Left ventricle myocardium inferior (tissue), 1 donor: ENCODE measurements at regions not wholly inside any gene's neighbourhood (a gene's known extent, or its start where the extent isn't known, plus 50 kb on each side); places are given as distances from the start of the nearest gene placed in this dataset.

ENCODE experiments used
- DNase-seq: peaks from one replicate; pipeline ENCODE4 v3.0.0-alpha.2; 2020
- H3K27ac ChIP-seq: fragments of 200-600 bp; replicated peaks from 2 replicates; pipeline ENCODE4 v1.8.0; 2021
- H3K27me3 ChIP-seq: fragments of 200-600 bp; 2 replicates; pipeline ENCODE4 v1.8.0; 2021; ENCODE audit warnings: low read depth
- H3K36me3 ChIP-seq: fragments of 200-600 bp; 2 replicates; pipeline ENCODE4 v1.8.0; 2021
- H3K4me1 ChIP-seq: fragments of 200-600 bp; 2 replicates; pipeline ENCODE4 v1.8.0; 2021
- H3K4me3 ChIP-seq: fragments of 200-600 bp; 2 replicates; pipeline ENCODE4 v1.8.0; 2021; ENCODE audit warnings: mild to moderate bottlenecking, moderate library complexity
- H3K9me3 ChIP-seq: fragments of 200-600 bp; replicated peaks from 2 replicates; pipeline ENCODE4 v1.8.0; 2021
- intact Hi-C: fragments of 100-400 bp; cut with micrococcal nuclease; formaldehyde crosslinking; loops from one replicate; pipeline ENCODE4 v1.11.0; 2022
- TF ChIP-seq, protein P1 (sequence below): fragments of 200-600 bp; IDR thresholded peaks from 2 replicates; pipeline ENCODE4 v1.8.0; 2021; ENCODE audit warnings: antibody characterized with exemption, mild to moderate bottlenecking, borderline replicate concordance
- donor health status: DM: no; HTN: yes; CAD: no; lungs with severe emphysema.

DNA sequence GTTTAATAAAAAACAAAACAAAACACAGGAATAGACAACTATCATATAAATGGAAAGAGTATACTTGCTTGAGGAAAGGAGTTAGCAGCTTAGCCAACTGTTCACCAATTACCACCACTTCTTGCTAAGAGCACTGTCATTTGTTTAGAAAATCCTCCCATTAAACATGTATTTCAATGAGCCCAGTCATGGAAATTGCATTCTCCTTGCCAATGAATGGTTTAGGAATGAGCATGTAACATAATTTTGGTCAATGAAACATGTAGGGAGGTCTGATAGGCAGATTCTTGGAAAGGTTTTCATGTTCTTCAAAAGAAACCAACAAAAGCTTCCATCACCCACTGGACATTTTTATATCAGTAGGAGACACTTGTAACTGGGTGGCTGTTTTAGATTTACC, 502.8 kb upstream of the PAPPA start:
- Histone ChIP-seq H3K36me3 (no peaks in the 10 kb centered on the region), H3K9me3 (no peaks in the 10 kb centered on the region), H3K27me3 (no peaks in the 10 kb centered on the region), H3K4me3 (no peak overlapping the region), H3K27ac (peak overlapping the region; percentile 68), H3K4me1 (no peaks in the 10 kb centered on the region)
- intact Hi-C loops = no loop called here
- TF ChIP-seq, protein P1, sequence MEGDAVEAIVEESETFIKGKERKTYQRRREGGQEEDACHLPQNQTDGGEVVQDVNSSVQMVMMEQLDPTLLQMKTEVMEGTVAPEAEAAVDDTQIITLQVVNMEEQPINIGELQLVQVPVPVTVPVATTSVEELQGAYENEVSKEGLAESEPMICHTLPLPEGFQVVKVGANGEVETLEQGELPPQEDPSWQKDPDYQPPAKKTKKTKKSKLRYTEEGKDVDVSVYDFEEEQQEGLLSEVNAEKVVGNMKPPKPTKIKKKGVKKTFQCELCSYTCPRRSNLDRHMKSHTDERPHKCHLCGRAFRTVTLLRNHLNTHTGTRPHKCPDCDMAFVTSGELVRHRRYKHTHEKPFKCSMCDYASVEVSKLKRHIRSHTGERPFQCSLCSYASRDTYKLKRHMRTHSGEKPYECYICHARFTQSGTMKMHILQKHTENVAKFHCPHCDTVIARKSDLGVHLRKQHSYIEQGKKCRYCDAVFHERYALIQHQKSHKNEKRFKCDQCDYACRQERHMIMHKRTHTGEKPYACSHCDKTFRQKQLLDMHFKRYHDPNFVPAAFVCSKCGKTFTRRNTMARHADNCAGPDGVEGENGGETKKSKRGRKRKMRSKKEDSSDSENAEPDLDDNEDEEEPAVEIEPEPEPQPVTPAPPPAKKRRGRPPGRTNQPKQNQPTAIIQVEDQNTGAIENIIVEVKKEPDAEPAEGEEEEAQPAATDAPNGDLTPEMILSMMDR = no peak
- DNase-seq = no peak

DNA sequence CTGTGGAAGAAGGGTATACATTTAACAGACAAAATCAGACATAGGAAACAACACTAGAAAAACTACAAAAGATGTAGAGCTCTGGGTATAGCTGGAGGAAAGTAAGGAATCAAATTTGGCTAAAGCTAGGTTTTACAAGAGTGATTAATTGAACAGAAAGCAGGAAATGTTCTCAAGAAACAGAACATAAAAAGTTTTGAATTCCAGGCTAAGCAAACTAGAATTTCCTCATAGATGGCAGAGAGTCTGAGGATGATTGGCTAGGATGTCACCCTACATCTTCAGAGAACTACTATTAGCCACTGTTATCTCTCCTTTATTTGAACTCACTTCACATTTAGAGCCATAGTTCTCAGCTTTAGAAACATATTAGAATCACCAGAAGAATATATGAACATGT, 502.1 kb upstream of the PAPPA start:
- DNase-seq = no peak
- intact Hi-C loops = no loop called here
- H3K27me3 ChIP-seq = no peaks in the 10 kb centered on the region
- TF ChIP-seq, protein P1 = no peak
- no peaks in the 10 kb centered on the region for H3K9me3 ChIP-seq
- H3K36me3 ChIP-seq = no peaks in the 10 kb centered on the region
- H3K4me1 ChIP-seq = no peaks in the 10 kb centered on the region
- H3K27ac ChIP-seq = peak overlapping the region; percentile 68
- no peak overlapping the region for H3K4me3 ChIP-seq

DNA sequence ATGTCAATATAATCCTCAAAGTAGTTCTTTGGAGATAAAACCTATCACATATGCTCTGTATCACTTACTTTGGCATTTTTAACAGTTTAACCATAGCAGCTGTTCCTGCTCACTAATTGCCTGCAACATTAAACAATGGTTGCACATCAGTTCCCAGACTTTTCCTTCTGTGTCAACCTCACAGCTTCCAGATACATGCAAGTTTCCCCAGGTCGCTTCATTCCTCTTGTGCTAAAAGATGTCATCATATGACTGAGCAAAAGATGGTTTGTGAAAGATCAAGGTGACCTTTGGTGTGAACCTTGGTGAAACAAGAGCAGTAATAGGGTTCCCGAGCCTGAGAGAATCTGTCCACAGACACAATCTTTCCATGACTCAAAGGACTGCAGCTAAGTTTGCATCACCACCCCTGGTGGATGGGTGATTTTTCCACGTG, 500.4 kb upstream of the PAPPA start:
- DNase-seq = no peak
- TF ChIP-seq, protein P1 = no peak
- no peaks in the 10 kb centered on the region for H3K27me3 ChIP-seq
- no peaks in the 10 kb centered on the region for H3K36me3 ChIP-seq
- H3K4me1 ChIP-seq = no peaks in the 10 kb centered on the region
- no peak overlapping the region for H3K27ac ChIP-seq
- no peak overlapping the region for H3K4me3 ChIP-seq
- intact Hi-C loops = no loop called here
- H3K9me3 ChIP-seq = no peaks in the 10 kb centered on the region

DNA sequence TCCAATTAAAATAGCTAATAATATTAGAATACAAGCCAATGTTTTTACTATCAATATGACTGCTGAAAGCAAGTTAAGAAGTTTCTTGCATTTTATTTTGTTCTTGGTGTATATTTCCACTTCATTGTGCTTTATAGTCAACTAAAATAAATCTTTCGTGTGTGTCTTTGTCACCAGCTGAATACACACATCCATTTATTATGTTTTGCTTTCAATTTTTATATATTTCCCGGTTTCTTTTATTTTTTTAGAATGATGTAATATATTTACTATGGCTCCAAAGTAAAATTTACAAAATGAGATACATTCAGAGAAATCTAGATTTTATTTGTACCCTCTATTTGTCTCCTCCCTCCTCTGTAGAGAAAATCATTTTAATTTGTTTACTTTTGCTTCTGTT, 495.9 kb upstream of the PAPPA start:
- no peak for DNase-seq
- peaks cover 5% of the 10 kb centered on the region for H3K27me3 ChIP-seq
- H3K4me3 ChIP-seq = no peak overlapping the region
- H3K9me3 ChIP-seq = no peaks in the 10 kb centered on the region
- H3K27ac ChIP-seq = no peak overlapping the region
- H3K4me1 ChIP-seq = no peaks in the 10 kb centered on the region
- H3K36me3 ChIP-seq = no peaks in the 10 kb centered on the region
- intact Hi-C loops = no loop called here
- TF ChIP-seq, protein P1 = no peak

DNA sequence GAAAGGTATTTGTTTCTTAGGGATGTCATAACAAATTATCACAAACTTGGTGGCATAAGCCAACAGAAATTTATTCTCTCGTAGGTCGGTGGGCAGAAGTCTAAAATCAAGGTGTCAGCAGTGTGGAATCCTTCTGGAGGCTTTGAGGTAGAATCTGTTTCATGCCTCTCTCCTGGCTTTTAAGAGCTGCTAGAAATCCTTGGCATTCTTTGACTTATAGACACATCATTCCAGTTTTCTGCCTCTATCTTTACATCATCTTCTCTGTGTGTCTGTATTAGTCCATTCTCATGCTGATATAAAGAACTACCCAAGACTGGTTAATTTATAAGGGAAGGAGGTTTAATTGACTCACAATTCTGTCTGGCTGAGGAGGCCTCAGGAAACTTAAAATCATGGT, 488.1 kb upstream of the PAPPA start:
- H3K27ac ChIP-seq = no peak overlapping the region

More for the DNA sequence above, 488.1 kb upstream of the PAPPA start:
- TF ChIP-seq, protein P1 = no peak
- Histone ChIP-seq H3K27me3 (peaks cover 5% of the 10 kb centered on the region), H3K36me3 (no peaks in the 10 kb centered on the region), H3K9me3 (no peaks in the 10 kb centered on the region), H3K4me1 (no peaks in the 10 kb centered on the region), H3K4me3 (no peak overlapping the region)
- intact Hi-C loops = no loop called here
- DNase-seq = no peak
